NT2/D1 (cell line): ENCODE measurements at regions not wholly inside any gene's neighbourhood (a gene's known extent, or its start where the extent isn't known, plus 50 kb on each side); places are given as distances from the start of the nearest gene placed in this dataset.

Experiments used
- SUZ12 ChIP-seq: IDR thresholded peaks from 2 replicates; pipeline ENCODE4 v1.6.1; 2011; ENCODE audit not compliant: insufficient read length, insufficient read depth; ENCODE audit errors: extremely low read depth
- YY1 ChIP-seq: IDR thresholded peaks from 2 replicates; pipeline ENCODE4 v1.6.1; 2011; ENCODE audit not compliant: insufficient read length, insufficient read depth
- ZNF274 ChIP-seq: IDR thresholded peaks from 2 replicates; pipeline ENCODE4 v1.6.1; 2011; ENCODE audit warnings: mild to moderate bottlenecking, low read depth, low read length

GRCh38 chr14:35234012-35234805 is 58.0 kb upstream of the PSMA6 start:
- TF ChIP-seq YY1 (no peak), ZNF274 (no peak), SUZ12 (no peak)
